ENCODE measurements at regions not wholly inside any gene's neighbourhood (a gene's known extent, or its start where the extent isn't known, plus 50 kb on each side); places are given as distances from the start of the nearest gene placed in this dataset.
A peak's percentile ranks its signal among the peaks of the same experiment; 100 is the strongest.

DNA sequence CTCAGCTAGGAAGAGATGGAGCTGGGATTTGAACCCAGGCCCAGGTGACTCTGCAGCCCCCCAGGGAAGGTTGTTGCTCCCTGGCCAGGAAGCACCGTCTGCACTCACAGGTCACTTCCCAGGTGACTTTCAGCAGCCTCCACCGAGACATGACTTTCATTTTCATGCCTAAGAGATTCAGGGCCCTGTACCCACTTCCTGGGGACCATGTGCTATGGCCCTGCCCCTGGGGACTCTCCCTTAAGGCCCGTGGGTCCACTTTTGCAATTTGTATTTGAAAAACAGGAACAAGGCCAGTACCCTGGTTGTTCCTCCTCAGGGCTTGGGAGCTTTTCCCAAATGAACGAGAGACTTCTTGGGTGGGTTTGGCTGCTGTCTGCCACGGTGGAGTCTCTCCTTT, 191.0 kb downstream of the IRF8 start:
- DNase-seq (ENCODE audit: low spot score) = no peak

DNA sequence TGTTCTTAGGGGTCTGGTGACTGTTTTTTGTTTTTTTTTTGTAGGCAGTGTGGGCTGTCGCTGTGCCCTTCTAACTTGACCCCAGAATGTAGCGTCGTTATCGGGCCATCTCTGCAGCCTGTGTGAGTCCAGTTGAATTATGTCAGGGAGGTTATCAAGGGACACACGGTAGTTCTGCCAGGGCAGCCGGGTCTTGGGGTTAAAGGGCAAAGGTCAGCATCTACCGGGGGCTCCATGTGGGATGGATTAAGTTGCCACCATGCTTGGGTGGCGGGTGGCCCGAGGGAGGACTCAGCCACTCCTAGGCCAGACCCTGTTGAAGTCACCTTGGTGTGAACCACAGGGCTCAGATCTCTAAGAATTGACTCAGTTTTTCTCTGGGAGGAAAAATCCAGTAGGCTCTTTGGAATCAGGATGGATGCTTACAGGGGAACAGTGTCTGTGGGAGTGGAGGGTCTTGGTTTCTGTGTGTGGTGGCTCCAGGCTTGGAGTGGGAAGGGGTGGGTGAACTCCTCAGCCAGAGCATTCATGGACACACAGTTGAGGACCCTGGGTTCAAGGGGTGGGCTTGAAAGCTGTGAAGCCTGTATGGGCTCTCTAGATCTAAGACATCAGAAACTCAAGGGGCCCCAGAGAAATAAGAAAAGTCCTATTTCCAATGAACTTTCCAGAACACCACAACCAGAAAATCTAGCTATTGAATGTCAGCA, 191.7 kb downstream of the IRF8 start:
- no peak for DNase-seq (ENCODE audit: low spot score)

DNA sequence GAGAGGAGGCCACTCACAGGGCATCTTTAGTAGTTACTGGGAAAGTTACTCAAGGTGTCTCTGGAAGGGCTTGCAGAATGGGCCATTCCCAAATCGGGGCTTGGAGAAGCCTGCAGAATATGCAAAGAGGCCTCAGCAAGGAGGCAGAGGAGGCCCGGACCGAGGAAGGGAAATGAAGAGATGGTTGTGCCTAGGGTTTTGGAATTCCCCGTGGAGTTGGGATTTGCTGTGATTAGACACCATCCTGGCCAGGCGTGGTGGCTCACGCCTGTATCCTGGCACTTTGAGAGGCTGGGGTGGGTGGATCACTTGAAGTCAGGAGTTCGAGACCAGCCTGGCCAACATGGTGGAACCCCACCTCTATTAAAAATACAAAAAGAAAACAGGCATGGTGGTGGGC, 193.0 kb downstream of the IRF8 start:
- no peak for DNase-seq (ENCODE audit: low spot score)

GRCh38 chr16:86092586-86093480, 193.9 kb downstream of the IRF8 start:
- no peak for DNase-seq (ENCODE audit: low spot score)

GRCh38 chr16:86093801-86094750, 195.1 kb downstream of the IRF8 start:
- no peak for DNase-seq (ENCODE audit: low spot score)

- no peak for DNase-seq (ENCODE audit: low spot score)
These were observed 196.3 kb downstream of the IRF8 start for GRCh38 chr16:86095131-86095752.

GRCh38 chr16:86095906-86096485, 197.0 kb downstream of the IRF8 start:
- DNase-seq (ENCODE audit: low spot score) = no peak

DNA sequence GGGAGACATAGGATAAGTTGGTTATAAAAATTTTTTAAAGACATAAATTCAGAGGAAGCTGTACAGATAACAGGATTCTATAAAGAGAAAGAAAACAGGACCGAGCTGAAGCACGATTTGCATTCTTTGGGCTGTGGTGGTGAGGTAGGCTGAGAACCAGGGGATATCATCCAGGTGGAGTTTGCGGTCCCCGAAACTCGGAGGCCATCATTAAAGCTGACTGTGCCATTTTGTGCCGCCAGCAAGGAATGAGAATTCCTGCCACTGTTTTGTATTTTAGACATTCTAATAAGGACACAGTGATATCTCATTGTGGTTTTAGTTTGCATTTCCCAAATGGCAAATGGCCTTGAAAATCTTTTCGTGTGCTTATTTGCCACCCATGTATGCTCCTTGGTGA, 197.9 kb downstream of the IRF8 start:
- no peak for DNase-seq (ENCODE audit: low spot score)

- no peak for DNase-seq (ENCODE audit: low spot score)
These were observed 200.4 kb downstream of the IRF8 start for GRCh38 chr16:86099326-86099725.

DNA sequence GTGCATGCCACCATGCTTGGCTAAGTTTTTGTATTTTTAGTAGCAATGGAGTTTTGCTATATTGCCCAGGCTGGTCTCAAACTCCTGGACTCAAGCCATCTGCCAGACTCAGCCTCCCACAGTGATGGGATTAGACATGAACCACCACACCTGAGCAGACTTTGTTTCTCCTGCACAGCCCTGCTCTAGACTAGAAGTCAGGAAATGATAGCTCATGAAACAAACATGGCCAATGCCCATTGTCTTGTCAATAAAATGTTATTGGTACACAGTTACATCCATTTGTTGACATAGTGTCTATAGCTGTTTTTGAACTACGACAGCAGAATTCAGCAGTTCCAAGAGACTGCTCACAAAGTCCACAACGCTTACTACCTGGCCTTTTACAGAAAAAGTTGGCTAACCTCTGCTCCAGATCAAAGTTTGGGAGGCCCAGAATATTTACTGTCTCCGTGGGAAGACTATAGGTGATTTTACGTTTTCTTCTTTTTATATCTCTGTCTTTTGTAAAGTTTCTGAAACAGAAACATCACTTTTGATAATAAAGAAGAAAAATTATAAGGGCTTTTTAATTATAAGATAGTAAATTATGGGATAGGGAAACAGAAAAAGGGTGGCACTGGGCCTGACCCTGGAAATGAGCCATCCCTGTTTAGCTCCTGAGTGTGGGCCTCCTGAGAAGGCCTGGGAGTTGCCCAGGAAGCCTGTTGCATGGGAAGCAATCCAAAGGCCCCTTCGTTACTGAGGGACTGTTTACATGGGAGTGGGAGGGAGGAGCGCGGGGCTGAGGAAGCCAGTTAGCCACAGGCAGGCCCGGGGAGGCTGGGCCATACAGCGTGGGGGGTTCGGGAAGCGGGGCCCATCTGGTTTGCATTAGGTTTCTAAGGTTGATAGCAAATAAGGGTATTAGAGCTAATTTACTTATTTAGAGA, 201.5 kb downstream of the IRF8 start:
- no peak for DNase-seq (ENCODE audit: low spot score)

GRCh38 chr16:86101137-86101896, 202.4 kb downstream of the IRF8 start:
- no peak for DNase-seq (ENCODE audit: low spot score)

GRCh38 chr16:86101897-86102157, 202.9 kb downstream of the IRF8 start:
- no peak for DNase-seq (ENCODE audit: low spot score)

GRCh38 chr16:86103320-86103719, 204.4 kb downstream of the IRF8 start:
- no peak for DNase-seq (ENCODE audit: low spot score)

DNA sequence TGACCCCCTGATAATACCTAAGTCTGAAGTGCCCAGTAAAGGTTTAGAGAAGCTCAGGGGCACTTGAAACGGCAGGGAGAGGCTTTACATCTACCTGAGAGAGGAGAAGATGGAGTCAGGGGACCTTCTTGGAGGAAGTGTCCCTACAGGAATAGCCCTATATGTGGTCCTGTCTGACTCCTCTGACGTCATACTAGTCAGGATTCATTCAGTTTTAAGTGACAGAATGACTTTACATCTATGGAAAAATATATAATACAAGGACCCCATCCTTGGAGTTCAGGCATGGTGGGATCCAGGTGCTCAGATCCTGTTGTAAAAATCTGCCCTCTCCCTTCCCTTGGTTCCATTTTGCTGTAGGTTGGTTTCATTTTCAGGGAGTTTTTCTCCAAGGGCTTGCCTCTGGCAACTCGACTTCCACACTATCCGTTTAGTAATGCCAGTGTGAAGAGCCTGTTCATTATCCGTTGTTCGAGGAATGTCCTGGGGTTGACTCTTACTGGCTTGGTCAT, 205.6 kb downstream of the IRF8 start:
- no peak for DNase-seq (ENCODE audit: low spot score)

- peak; percentile 35 for DNase-seq (ENCODE audit: low spot score)
These were observed 208.4 kb downstream of the IRF8 start for GRCh38 chr16:86107215-86107825.

DNA sequence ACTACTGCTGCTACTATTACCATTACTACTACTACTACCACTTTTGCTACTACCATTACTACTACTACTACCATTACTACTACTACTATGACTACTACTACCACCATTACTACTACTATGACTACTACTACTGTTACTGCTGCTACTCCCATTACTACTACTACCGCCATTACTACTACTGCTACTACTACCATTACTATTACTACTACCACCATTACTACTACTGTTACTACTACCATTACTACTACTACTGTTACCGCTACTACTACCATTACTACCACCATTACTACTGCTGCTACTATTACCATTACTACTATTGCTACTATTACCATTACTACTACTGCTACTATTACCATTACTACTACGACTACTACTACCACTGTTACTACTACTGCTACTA, 209.1 kb downstream of the IRF8 start:
- no peak for DNase-seq (ENCODE audit: low spot score)

- no peak for DNase-seq (ENCODE audit: low spot score)
These were observed 211.2 kb downstream of the IRF8 start for GRCh38 chr16:86110134-86110533.

- DNase-seq (ENCODE audit: low spot score) = no peak
These were observed 211.8 kb downstream of the IRF8 start for GRCh38 chr16:86110726-86111125.

- DNase-seq (ENCODE audit: low spot score) = no peak
These were observed 213.2 kb downstream of the IRF8 start for GRCh38 chr16:86112178-86112577.
